ENCODE measurements at regions not wholly inside any gene's neighbourhood (a gene's known extent, or its start where the extent isn't known, plus 50 kb on each side); places are given as distances from the start of the nearest gene placed in this dataset.
A peak's percentile ranks its signal among the peaks of the same experiment; 100 is the strongest.

- Histone ChIP-seq H3K4me1 (ENCODE audit: control insufficient read depth, insufficient read depth, low read length) (no peaks in the 10 kb centered on the region), H3K4me3 (ENCODE audit: low read depth, low read length) (no peak overlapping the region), H3K9me3 (ENCODE audit: control insufficient read depth, insufficient read depth, low read depth, low read length) (no peaks in the 10 kb centered on the region), H3K27ac (ENCODE audit: extremely low read depth, low read depth, low read length) (no peak overlapping the region), H3K36me3 (ENCODE audit: control insufficient read depth in 2 of 2, insufficient read depth in 1 of 2, low read length in 2 of 2) (no peaks in the 10 kb centered on the region)
- TF ChIP-seq ZNF843 (tag by site-specific recombination; IDR thresholded peaks at IDR 0.05) (no peak), ZNF423 (tag by site-specific recombination; IDR thresholded peaks at IDR 0.05) (no peak), ZBTB26 (tag by site-specific recombination; optimal IDR thresholded peaks at IDR 0.05) (no peak), KLF1 (tag by site-specific recombination; IDR thresholded peaks at IDR 0.05) (no peak), ZFP41 (tag by site-specific recombination; IDR thresholded peaks at IDR 0.05; ENCODE audit: borderline replicate concordance) (no peak), ZNF530 (tag by site-specific recombination; IDR thresholded peaks at IDR 0.05; ENCODE audit: low read depth) (no peak), ZNF140 (tag by site-specific recombination; IDR thresholded peaks at IDR 0.05) (no peak), ZNF175 (tag by site-specific recombination; IDR thresholded peaks at IDR 0.05) (no peak), ZNF433 (tag by site-specific recombination; IDR thresholded peaks at IDR 0.05; ENCODE audit: low read depth) (no peak), ZNF18 (tag by site-specific recombination; IDR thresholded peaks at IDR 0.05) (no peak), ZNF670 (tag by site-specific recombination; IDR thresholded peaks at IDR 0.05; ENCODE audit: low read depth) (no peak), ZNF302 (tag by site-specific recombination; IDR thresholded peaks at IDR 0.05; ENCODE audit: low read depth) (no peak), ZNF202 (tag by site-specific recombination; IDR thresholded peaks at IDR 0.05; ENCODE audit: borderline replicate concordance) (no peak)
- CTCF ChIA-PET = no interaction called here
- POLR2A ChIA-PET = no interaction called here
These were observed 86.3 kb upstream of the MKLN1 start for GRCh38 chr7:131241386-131241785.

GRCh38 chr7:131242123-131242650, 85.5 kb upstream of the MKLN1 start:
- H3K4me1 ChIP-seq (ENCODE audit: control insufficient read depth, insufficient read depth, low read length) = no peaks in the 10 kb centered on the region
- H3K9me3 ChIP-seq (ENCODE audit: control insufficient read depth, insufficient read depth, low read depth, low read length) = no peaks in the 10 kb centered on the region
- no peak for TF ChIP-seq ZNF561 (tag by site-specific recombination; IDR thresholded peaks at IDR 0.05; ENCODE audit: borderline replicate concordance)
- TF ChIP-seq PRDM1 (tag by site-specific recombination; IDR thresholded peaks at IDR 0.05) = 0 out of 2 replicates have a peak, but pooled peaks have one; percentile 15
- no peak overlapping the region for H3K27ac ChIP-seq (ENCODE audit: extremely low read depth, low read depth, low read length)
- H3K36me3 ChIP-seq (ENCODE audit: control insufficient read depth in 2 of 2, insufficient read depth in 1 of 2, low read length in 2 of 2) = no peaks in the 10 kb centered on the region
- no peak overlapping the region for H3K4me3 ChIP-seq (ENCODE audit: low read depth, low read length)
- ChIA-PET POLR2A (no interaction called here), CTCF (no interaction called here)

- no peaks in the 10 kb centered on the region for H3K9me3 ChIP-seq (ENCODE audit: control insufficient read depth, insufficient read depth, low read depth, low read length)
- ChIA-PET POLR2A (no interaction called here), CTCF (interaction anchor here (0.6 to 0.7 kb wide), 2 partner anchors 30 to 35 kb away, joined by 3 to 4 read pairs; no protein-coding TSS in a partner anchor)
- no peaks in the 10 kb centered on the region for H3K36me3 ChIP-seq (ENCODE audit: control insufficient read depth in 2 of 2, insufficient read depth in 1 of 2, low read length in 2 of 2)
- H3K27ac ChIP-seq (ENCODE audit: extremely low read depth, low read depth, low read length) = no peak overlapping the region
- no peaks in the 10 kb centered on the region for H3K4me1 ChIP-seq (ENCODE audit: control insufficient read depth, insufficient read depth, low read length)
- H3K4me3 ChIP-seq (ENCODE audit: low read depth, low read length) = no peak overlapping the region
- TF ChIP-seq EGR2 (tag by site-specific recombination; IDR thresholded peaks at IDR 0.05; ENCODE audit: low read depth) = no peak
- no peak for TF ChIP-seq ZNF843 (tag by site-specific recombination; IDR thresholded peaks at IDR 0.05)
- no peak for TF ChIP-seq ATF2 (tag by site-specific recombination; IDR thresholded peaks at IDR 0.05; ENCODE audit: low read depth)
- no peak for TF ChIP-seq ZNF473 (tag by site-specific recombination; IDR thresholded peaks at IDR 0.05)
- TF ChIP-seq ZNF76 (tag by site-specific recombination; IDR thresholded peaks at IDR 0.05; ENCODE audit: borderline replicate concordance, low read depth) = no peak
- no peak for TF ChIP-seq CTCF (tag by site-specific recombination; IDR thresholded peaks at IDR 0.05)
- no peak for TF ChIP-seq ZNF324 (tag by site-specific recombination; IDR thresholded peaks at IDR 0.05)
- TF ChIP-seq ZNF660 (tag by site-specific recombination; IDR thresholded peaks at IDR 0.05) = peak; percentile 80
- TF ChIP-seq SP7 (tag by site-specific recombination; IDR thresholded peaks at IDR 0.05) = 0 out of 2 replicates have a peak, but pooled peaks have one; percentile 36
- TF ChIP-seq ZNF341 (tag by site-specific recombination; IDR thresholded peaks at IDR 0.05; ENCODE audit: low read depth) = no peak
- 0 out of 2 replicates have a peak, but pooled peaks have one; percentile 27 for TF ChIP-seq ZBTB17 (tag by site-specific recombination; IDR thresholded peaks at IDR 0.05)
These were observed 83.3 kb upstream of the MKLN1 start for GRCh38 chr7:131244259-131244852.

All from HEK293 (cell line).